GM19043 (cell line): ENCODE measurements at regions not wholly inside any gene's neighbourhood (a gene's known extent, or its start where the extent isn't known, plus 50 kb on each side); places are given as distances from the start of the nearest gene placed in this dataset.

Experiments
- ATAC-seq: cut with Tn5 transposase; IDR thresholded peaks from one replicate; pipeline ENCODE4 v1.9.1; 2021; ENCODE audit warnings: low read depth; ENCODE audit not compliant: unreplicated experiment

GRCh38 chr10:121025731-121026130, 174.6 kb downstream of the WDR11 start:
- no peak for ATAC-seq

DNA sequence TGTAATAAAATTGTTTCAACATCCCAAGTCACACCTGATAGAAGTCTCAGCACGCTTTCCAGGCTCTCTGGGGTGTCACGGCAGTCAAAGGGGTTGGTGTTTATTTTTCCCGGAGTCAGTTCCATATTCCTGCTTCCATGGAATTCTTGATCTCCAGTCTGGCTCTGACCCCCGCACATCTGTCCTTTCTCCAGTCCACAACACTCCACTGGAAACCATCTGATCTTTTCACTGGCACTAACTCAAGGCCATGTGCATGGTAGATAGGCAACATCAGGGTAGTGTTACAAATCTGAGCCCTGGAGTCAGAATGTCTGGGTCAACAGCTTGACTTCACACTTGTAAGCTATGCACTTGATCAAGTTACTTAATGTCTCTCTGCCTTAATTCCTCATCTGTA, 176.2 kb downstream of the WDR11 start:
- no peak for ATAC-seq

- no peak for ATAC-seq
Observed at GRCh38 chr10:121032460-121032859, 181.3 kb downstream of the WDR11 start.

DNA sequence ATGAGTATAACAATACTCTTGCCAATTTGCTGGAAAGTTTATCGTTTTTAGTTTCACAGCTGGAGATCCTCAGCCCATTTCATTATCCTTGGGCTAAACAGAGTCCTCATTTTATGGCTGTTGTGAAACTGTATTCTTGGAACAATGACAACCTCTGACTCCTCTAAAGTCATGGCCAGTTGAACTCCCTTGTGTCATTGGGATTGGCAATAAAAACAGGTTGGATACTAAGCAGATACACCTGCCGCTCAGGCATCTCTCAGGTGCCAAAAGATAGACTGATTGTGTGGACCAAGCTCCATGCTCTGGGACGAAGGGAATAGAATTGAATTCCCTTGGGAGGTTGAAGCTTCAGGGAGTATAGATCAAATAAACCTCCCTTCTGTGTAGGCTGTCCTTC, 182.2 kb downstream of the WDR11 start:
- no peak for ATAC-seq

GRCh38 chr10:121036431-121036830, 185.3 kb downstream of the WDR11 start:
- no peak for ATAC-seq

DNA sequence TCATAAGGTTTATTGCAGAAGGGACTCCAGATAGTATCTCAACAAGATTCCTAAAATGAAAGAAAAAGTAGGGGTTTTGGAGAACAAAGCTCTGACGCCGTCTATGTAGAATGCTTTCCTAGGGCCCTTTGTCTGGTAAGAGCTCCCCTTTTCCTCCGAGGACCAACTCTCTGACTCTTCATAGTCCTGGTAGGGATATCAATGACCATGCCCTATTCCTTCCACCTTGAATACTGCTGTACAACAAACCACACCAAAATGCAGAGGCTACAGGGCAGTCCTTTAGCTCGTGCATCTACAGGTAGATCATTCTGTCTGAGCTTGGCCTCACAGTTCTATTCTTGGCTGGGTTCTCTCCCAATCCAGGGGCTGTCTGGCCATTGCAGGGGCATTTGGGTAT, 190.3 kb downstream of the WDR11 start:
- ATAC-seq: no peak

DNA sequence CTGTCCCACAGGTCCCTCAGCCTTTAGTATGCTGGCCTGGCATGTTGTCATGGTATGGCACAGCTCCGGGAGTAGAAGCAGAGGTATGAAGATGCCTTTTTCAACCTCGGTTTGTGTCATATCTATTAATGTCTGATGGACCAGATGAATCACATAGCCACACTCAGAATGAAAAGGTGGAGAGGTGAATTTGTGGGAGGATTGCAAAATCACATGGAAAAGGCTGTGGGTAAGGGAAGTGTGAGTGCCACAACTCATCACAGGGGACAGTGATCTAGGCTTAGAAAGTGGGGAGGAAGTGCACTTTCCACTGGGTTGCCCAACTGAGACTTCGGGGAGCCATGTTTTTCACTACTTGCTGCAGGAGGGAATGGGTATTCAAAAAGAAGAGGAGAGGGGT, 190.7 kb downstream of the WDR11 start:
- ATAC-seq: no peak

- ATAC-seq: no peak
Observed at GRCh38 chr10:121042342-121042741, 191.2 kb downstream of the WDR11 start.

DNA sequence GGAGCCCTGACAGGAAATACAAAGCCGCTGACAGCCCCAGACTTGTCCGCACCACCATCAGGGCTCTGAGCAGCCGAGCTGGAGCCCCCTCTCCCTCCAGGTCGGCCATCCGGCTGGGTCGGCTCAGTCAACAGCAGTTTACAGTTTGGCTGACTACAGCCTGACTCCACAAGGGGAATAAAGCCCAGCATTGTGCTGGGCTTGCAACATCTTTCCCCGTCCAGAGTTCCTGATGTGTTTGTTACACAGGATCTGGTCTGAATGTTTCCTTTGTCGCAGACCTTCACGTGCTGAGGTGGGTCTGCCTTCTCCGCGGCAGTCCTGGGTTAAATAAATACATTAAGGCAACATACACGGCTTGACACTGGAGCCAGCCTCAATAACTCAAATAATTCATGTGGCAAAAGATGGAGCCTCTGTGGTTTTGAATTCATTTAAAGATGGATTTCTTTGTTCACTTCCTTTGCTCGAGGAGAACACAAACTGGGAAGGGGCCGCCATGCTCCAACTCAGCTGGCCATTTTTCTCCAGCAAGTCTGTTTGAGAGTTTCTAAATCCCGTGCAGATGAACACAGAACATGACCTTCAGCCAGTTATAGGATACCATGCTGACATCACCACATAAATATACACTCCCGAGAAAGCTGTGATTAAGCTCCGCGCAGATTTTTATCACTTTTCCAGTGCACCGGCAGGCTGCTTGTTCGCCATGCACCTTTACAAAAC, 192.1 kb downstream of the WDR11 start:
- ATAC-seq: no peak

- ATAC-seq: no peak
Observed at GRCh38 chr10:121048749-121049148, 197.6 kb downstream of the WDR11 start.

GRCh38 chr10:121049489-121049888, 198.3 kb downstream of the WDR11 start:
- no peak for ATAC-seq

DNA sequence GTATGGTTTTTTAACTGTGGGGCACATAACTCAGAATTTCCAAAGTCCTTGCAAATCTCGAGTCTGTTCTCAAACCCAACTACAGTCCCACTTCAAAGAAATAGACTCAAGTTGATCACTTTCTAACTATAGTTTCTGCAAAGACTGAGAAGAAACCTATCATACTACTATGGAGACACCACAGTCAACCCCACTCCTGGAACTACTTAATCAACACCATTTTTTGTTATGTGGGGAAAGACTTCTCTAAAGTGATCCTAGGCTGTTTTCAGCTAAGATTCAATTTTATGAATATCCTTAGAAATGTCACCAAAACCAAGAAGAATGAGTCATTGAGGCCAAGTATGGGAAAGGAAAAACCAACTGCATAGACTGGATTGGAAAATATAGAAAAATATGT, 198.8 kb downstream of the WDR11 start:
- ATAC-seq: no peak

- no peak for ATAC-seq
Observed at GRCh38 chr10:121051171-121051570, 200.0 kb downstream of the WDR11 start.

DNA sequence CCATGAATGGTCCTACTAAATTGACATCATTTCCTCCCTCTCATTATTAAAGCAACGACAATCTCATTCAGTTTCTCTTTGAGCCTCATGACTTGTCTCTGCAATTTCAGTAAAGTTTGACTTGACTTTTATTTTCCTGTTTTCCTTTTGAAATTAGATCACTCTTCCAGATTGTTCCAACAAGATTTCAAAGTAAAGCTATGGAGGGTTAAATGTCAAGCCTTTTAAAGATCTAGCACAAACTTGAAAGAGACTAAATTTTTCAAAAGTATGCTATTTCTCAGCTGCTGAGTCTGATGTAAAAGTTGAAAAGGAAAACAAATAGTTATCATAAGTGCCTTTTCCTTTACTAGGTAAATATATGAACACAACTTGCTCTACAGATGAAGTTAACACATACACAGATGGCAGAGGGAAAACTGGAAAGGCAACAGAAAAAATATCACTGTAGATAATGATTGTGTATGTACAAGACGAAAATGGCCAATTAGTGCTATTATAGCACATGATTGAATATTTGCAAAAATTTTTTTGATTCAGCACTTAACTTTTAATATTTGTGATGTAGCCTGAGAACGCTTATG, 200.6 kb downstream of the WDR11 start:
- no peak for ATAC-seq

DNA sequence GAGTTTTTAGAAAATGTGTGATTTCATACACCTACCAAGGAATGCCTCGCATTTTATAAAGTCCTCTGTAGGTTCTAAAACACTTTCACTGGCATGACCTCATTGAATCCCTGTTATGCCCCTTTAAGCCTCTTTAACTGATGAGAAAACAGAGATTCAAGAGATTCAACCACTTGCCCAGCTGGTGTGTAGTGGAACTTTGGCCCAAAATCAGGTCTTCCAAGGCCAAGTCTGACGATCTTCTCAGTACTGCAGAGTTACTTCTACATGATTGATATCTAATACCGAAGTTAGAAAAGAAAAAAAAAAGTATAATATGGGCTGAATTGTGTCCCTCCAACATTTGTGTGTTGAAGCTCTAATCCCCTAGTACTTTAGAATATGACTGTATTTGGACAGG, 202.0 kb downstream of the WDR11 start:
- ATAC-seq: no peak

- no peak for ATAC-seq
Observed at GRCh38 chr10:121054874-121055273, 203.7 kb downstream of the WDR11 start.

GRCh38 chr10:121057269-121057668, 206.1 kb downstream of the WDR11 start:
- no peak for ATAC-seq

DNA sequence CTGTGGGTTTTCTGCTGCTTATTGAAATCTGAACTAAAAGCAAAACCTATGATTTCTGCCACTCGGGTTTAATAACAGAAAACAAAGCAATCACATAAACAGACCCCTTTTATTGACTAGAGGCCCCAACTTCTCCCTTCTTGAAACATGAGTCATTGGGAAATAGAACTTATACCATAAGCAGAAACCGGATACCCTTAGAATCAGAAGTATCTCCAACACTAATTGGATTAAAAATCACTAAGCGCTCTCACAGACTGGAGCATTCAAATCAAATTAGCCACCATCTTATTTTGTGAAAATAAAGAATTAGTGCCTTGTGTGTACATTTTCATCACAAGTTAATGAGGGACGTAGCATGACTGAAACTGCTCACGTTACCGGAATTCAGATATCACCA, 206.9 kb downstream of the WDR11 start:
- ATAC-seq: no peak

DNA sequence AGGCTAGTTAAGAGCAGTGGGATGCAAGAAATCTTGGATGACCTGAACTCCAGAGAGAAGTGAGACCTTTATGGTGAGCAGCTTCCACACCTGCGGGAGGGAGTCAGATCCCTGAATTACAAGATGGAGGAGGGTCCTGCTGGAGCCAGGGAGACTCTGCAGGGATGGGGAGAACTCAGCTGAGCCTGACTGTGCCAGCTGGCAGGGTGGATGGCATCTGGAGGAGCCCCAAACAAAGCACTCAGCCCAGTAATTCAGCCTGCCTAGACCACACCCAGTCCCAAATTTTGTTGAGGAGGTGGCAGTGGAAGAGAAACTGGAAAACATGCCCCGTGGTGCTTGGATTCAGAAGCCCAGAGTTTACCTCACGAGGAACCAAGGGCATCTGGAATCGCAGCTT, 208.2 kb downstream of the WDR11 start:
- ATAC-seq: no peak

DNA sequence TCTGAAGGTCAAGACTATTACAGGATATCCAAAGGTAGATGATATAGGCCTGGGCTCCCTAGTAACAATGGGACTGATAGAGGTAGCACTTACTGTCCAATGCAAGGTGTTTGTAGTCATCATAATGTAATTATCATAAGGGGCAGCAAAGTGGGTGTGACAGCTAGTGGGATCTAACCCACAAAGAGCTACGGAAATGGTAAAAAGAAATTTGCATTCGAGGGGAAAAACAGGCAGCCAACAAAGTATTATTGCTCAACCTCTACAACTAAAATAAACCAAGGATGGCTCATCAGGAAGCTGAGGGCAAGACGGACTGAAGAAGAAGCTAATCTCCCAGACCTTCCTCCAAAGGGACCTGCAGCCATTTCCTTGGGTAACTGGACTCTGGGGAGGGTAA, 211.0 kb downstream of the WDR11 start:
- no peak for ATAC-seq

DNA sequence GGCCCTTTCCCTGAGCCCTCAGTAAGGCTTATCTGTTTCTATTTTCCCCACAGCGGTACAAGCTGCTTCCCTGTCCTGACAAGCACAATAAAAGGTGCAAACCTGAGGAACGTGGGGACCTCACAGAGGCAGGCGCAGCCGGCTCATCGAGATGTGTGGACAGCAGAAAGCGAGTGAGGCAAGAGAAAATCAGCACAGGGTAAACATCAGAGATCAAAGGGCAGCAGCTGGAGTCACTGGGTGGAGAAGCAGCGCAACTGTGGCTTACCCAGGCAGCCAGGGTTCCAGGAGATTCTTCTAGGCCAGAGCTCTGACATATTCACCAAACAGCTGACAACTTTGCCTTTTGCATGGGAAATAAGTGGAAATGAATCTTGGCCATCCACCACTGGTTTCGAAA, 212.6 kb downstream of the WDR11 start:
- no peak for ATAC-seq

GRCh38 chr10:121064491-121064890, 213.3 kb downstream of the WDR11 start:
- no peak for ATAC-seq

DNA sequence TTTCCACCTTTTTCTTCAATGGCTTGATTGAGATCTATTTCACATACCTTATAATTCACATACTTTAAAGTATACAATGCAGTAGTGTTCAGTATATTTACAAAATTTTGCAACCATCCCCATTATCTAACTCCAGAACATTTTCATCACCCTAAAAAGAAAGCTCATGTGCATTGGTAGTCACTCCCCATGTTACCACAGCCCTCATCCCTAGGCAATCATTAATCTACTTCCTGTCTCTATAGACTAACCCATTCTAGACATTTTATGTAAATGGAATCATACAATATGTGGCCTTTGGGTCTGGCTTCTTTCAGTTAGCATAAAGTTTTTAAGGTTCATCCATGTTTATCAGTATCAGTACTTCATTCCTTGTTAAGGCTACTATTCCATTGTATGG, 214.2 kb downstream of the WDR11 start:
- ATAC-seq: no peak
